NCI-H2107 (cell line): ENCODE measurements at regions not wholly inside any gene's neighbourhood (a gene's known extent, or its start where the extent isn't known, plus 50 kb on each side); places are given as distances from the start of the nearest gene placed in this dataset.
"Not testable (repeated sequence)": the region's sequence is repeated elsewhere in the genome, so short reads cannot be mapped to it uniquely, and the experiment has no call there.

Experiments
- DNase-seq: peaks from one replicate; lab custom pipeline; 2025; lab: John Stamatoyannopoulos, UW

- DNase-seq, result no peak
These were observed 339.5 kb upstream of the ZNF608 start for GRCh38 chr5:125085797-125086505.

- no peak for DNase-seq
These were observed 342.2 kb upstream of the ZNF608 start for GRCh38 chr5:125088522-125089105.

GRCh38 chr5:125092138-125092537, 345.7 kb upstream of the ZNF608 start:
- not testable (repeated sequence) for DNase-seq

GRCh38 chr5:125093776-125094175, 347.3 kb upstream of the ZNF608 start:
- no peak for DNase-seq

GRCh38 chr5:125100342-125100741, 353.9 kb upstream of the ZNF608 start:
- no peak for DNase-seq

- DNase-seq, result no peak
These were observed 354.5 kb upstream of the ZNF608 start for GRCh38 chr5:125100951-125101350.

GRCh38 chr5:125103459-125103858, 357.0 kb upstream of the ZNF608 start:
- no peak for DNase-seq

- no peak for DNase-seq
These were observed 359.8 kb upstream of the ZNF608 start for GRCh38 chr5:125106271-125106670.

GRCh38 chr5:125106881-125107280, 360.4 kb upstream of the ZNF608 start:
- no peak for DNase-seq

- DNase-seq, result no peak
These were observed 362.9 kb upstream of the ZNF608 start for GRCh38 chr5:125109293-125109692.

GRCh38 chr5:125109816-125110215, 363.4 kb upstream of the ZNF608 start:
- no peak for DNase-seq

GRCh38 chr5:125112196-125112595, 365.8 kb upstream of the ZNF608 start:
- DNase-seq, result no peak

GRCh38 chr5:125113328-125113727, 366.9 kb upstream of the ZNF608 start:
- no peak for DNase-seq

- DNase-seq, result no peak
These were observed 368.7 kb upstream of the ZNF608 start for GRCh38 chr5:125115195-125115525.

- no peak for DNase-seq
These were observed 371.1 kb upstream of the ZNF608 start for GRCh38 chr5:125117566-125117965.

GRCh38 chr5:125120012-125120411, 373.6 kb upstream of the ZNF608 start:
- DNase-seq, result no peak

GRCh38 chr5:125125031-125125823, 378.8 kb upstream of the ZNF608 start:
- no peak for DNase-seq

GRCh38 chr5:125126050-125126449, 379.6 kb upstream of the ZNF608 start:
- no peak for DNase-seq

GRCh38 chr5:125129151-125129806, 382.8 kb upstream of the ZNF608 start:
- no peak for DNase-seq

GRCh38 chr5:125130591-125130990, 384.2 kb upstream of the ZNF608 start:
- no peak for DNase-seq

- DNase-seq, result no peak
These were observed 388.0 kb upstream of the ZNF608 start for GRCh38 chr5:125134216-125135081.

GRCh38 chr5:125137535-125137934, 391.1 kb upstream of the ZNF608 start:
- DNase-seq, result no peak
